OCI-LY1 (cell line): ENCODE measurements at regions not wholly inside any gene's neighbourhood (a gene's known extent, or its start where the extent isn't known, plus 50 kb on each side); places are given as distances from the start of the nearest gene placed in this dataset.

Source experiments
- H2AFZ ChIP-seq: fragments of 200-600 bp; sonication (generic), shearing (Covaris generic); 2 replicates; pipeline ENCODE4 v1.6.0; 2014; ENCODE audit warnings: antibody characterized with exemption, mild to moderate bottlenecking, low read length
- H3F3A ChIP-seq: fragments of 200-600 bp; sonication (generic), shearing (Covaris generic); 2 replicates; pipeline ENCODE4 v1.6.0; 2014; ENCODE audit warnings: mild to moderate bottlenecking, antibody characterized with exemption, low read length, moderate library complexity; ENCODE audit not compliant: insufficient read depth
- H3K27ac ChIP-seq: fragments of 200-600 bp; sonication (generic); 2 replicates; pipeline ENCODE4 v1.5.1; 2014; ENCODE audit warnings: low read length, mixed run types, mild to moderate bottlenecking, low read depth; ENCODE audit not compliant: poor library complexity, severe bottlenecking
- H3K27me3 ChIP-seq: fragments of 200-600 bp; sonication (generic); 2 replicates; pipeline ENCODE4 v1.6.0; 2014; ENCODE audit warnings: antibody characterized with exemption, mild to moderate bottlenecking, low read length, moderate library complexity; ENCODE audit not compliant: insufficient read depth
- H3K36me3 ChIP-seq: fragments of 200-600 bp; sonication (generic); 2 replicates; pipeline ENCODE4 v1.6.1; 2014; ENCODE audit warnings: mild to moderate bottlenecking, antibody characterized with exemption, low read length, moderate library complexity, mixed read lengths; ENCODE audit not compliant: insufficient read depth
- H3K4me1 ChIP-seq: fragments of 200-600 bp; sonication (generic); 2 replicates; pipeline ENCODE4 v1.5.1; 2014; ENCODE audit warnings: mild to moderate bottlenecking, low read length, moderate library complexity; ENCODE audit not compliant: insufficient read depth, severe bottlenecking
- H3K4me2 ChIP-seq: fragments of 200-600 bp; sonication (generic), shearing (Covaris generic); 2 replicates; pipeline ENCODE4 v1.6.1; 2014; ENCODE audit warnings: low read length
- H3K4me3 ChIP-seq: fragments of 200-600 bp; sonication (generic); 2 replicates; pipeline ENCODE4 v1.5.1; 2014; ENCODE audit warnings: low read length, low read depth, mild to moderate bottlenecking, mixed read lengths; ENCODE audit not compliant: poor library complexity, severe bottlenecking
- H3K79me2 ChIP-seq: fragments of 200-600 bp; shearing (Covaris generic); 2 replicates; pipeline ENCODE4 v1.6.1; 2016; ENCODE audit warnings: mixed run types, low read length, mixed read lengths; ENCODE audit not compliant: insufficient read depth
- H3K9ac ChIP-seq: fragments of 200-600 bp; sonication (generic), shearing (Covaris generic); 2 replicates; pipeline ENCODE4 v1.6.1; 2014; ENCODE audit warnings: mild to moderate bottlenecking, low read length, mixed read lengths
- H3K9me2 ChIP-seq: fragments of 200-600 bp; sonication (generic), shearing (Covaris generic); 2 replicates; pipeline ENCODE4 v1.6.1; 2014; ENCODE audit warnings: low read depth, mild to moderate bottlenecking, low read length, mixed read lengths
- H3K9me3 ChIP-seq: fragments of 200-600 bp; shearing (Covaris generic); 2 replicates; pipeline ENCODE4 v1.6.1; 2014; ENCODE audit warnings: low read length, mixed read lengths
- H4K20me1 ChIP-seq: fragments of 200-600 bp; sonication (generic), shearing (Covaris generic); 2 replicates; pipeline ENCODE4 v1.6.0; 2016; ENCODE audit warnings: mild to moderate bottlenecking, low read length; ENCODE audit not compliant: insufficient read depth
- EZH2 ChIP-seq: fragments of 200-600 bp; sonication (generic), shearing (Covaris generic); IDR thresholded peaks from 2 replicates; pipeline ENCODE4 v1.8.0; 2017; ENCODE audit warnings: borderline replicate concordance, mixed run types, mild to moderate bottlenecking, antibody characterized with exemption, low read length, moderate library complexity, mixed read lengths
- TF ChIP-seq, protein P1 (sequence below): fragments of 200-600 bp; sonication (generic), shearing (Covaris generic); IDR thresholded peaks from 2 replicates; pipeline ENCODE4 v1.5.1; 2017; ENCODE audit warnings: mild to moderate bottlenecking, antibody characterized with exemption, low read length, moderate library complexity, mixed read lengths

- Histone ChIP-seq H3K79me2 (no peaks in the 10 kb centered on the region), H3K4me2 (no peak overlapping the region), H3F3A (no peaks in the 10 kb centered on the region), H3K27me3 (no peaks in the 10 kb centered on the region), H3K9me3 (no peaks in the 10 kb centered on the region), H2AFZ (no peak overlapping the region), H3K4me1 (no peaks in the 10 kb centered on the region), H4K20me1 (no peaks in the 10 kb centered on the region), H3K36me3 (no peaks in the 10 kb centered on the region), H3K9me2 (no peaks in the 10 kb centered on the region), H3K27ac (no peak overlapping the region), H3K9ac (no peak overlapping the region), H3K4me3 (no peak overlapping the region)
- no peak for TF ChIP-seq EZH2
- TF ChIP-seq, protein P1, sequence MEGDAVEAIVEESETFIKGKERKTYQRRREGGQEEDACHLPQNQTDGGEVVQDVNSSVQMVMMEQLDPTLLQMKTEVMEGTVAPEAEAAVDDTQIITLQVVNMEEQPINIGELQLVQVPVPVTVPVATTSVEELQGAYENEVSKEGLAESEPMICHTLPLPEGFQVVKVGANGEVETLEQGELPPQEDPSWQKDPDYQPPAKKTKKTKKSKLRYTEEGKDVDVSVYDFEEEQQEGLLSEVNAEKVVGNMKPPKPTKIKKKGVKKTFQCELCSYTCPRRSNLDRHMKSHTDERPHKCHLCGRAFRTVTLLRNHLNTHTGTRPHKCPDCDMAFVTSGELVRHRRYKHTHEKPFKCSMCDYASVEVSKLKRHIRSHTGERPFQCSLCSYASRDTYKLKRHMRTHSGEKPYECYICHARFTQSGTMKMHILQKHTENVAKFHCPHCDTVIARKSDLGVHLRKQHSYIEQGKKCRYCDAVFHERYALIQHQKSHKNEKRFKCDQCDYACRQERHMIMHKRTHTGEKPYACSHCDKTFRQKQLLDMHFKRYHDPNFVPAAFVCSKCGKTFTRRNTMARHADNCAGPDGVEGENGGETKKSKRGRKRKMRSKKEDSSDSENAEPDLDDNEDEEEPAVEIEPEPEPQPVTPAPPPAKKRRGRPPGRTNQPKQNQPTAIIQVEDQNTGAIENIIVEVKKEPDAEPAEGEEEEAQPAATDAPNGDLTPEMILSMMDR = no peak
These were observed 577.6 kb downstream of the TECRL start for GRCh38 chr4:63831590-63832155.

DNA sequence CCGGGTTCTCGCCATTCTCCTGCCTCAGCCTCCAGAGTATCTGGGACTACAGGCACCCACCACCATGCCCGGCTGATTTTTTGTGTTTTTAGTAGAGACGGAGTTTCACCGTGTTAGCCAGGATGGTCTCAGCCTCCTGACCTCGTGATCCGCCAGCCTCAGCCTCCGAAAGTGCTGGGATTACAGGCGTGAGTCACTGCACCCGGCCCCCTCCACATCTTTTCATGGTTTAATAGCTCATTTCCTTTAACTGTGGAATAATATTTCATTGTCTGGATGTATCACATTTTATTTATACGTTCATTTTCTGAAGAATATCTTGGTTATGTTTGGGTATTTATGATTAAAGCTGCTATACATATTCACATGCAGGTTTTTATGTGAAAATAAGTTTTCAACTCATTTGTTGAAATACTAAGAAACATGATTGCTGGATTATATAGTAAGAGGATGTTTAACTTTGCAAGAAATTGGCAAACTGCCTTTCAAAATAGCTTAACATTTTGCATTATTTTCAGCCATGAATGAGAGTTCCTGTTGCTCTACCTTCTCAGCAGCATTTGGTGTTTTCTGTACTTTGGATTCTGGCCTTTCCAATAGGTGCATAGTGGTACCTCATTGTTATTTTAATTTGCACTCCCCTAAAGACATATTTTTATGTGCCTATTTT, 591.9 kb downstream of the TECRL start:
- Histone ChIP-seq H3K9me3 (no peaks in the 10 kb centered on the region), H3K9me2 (no peaks in the 10 kb centered on the region), H3F3A (no peaks in the 10 kb centered on the region), H3K36me3 (no peaks in the 10 kb centered on the region), H3K27ac (no peak overlapping the region), H3K4me2 (no peak overlapping the region), H4K20me1 (no peaks in the 10 kb centered on the region), H3K4me1 (no peaks in the 10 kb centered on the region), H3K9ac (no peak overlapping the region), H3K27me3 (no peaks in the 10 kb centered on the region), H2AFZ (no peak overlapping the region), H3K79me2 (no peaks in the 10 kb centered on the region), H3K4me3 (no peak overlapping the region)
- TF ChIP-seq, protein P1 = no peak
- no peak for TF ChIP-seq EZH2

GRCh38 chr4:63814171-63814964, 594.9 kb downstream of the TECRL start:
- no peaks in the 10 kb centered on the region for H3K79me2 ChIP-seq
- H3K36me3 ChIP-seq = no peaks in the 10 kb centered on the region
- no peak overlapping the region for H3K4me3 ChIP-seq
- no peaks in the 10 kb centered on the region for H3K9me2 ChIP-seq
- H3F3A ChIP-seq = no peaks in the 10 kb centered on the region
- no peak for TF ChIP-seq EZH2
- TF ChIP-seq, protein P1 = no peak
- no peaks in the 10 kb centered on the region for H3K4me1 ChIP-seq
- no peak overlapping the region for H3K4me2 ChIP-seq
- H2AFZ ChIP-seq = no peak overlapping the region
- no peak overlapping the region for H3K9ac ChIP-seq
- H3K9me3 ChIP-seq = no peaks in the 10 kb centered on the region
- H3K27ac ChIP-seq = no peak overlapping the region
- H4K20me1 ChIP-seq = no peaks in the 10 kb centered on the region
- H3K27me3 ChIP-seq = no peaks in the 10 kb centered on the region
